Transverse colon (tissue), 4 donors: ENCODE measurements at regions not wholly inside any gene's neighbourhood (a gene's known extent, or its start where the extent isn't known, plus 50 kb on each side); places are given as distances from the start of the nearest gene placed in this dataset.

ENCODE experiments used
- DNase-seq: peaks from one replicate; pipeline ENCODE4 v3.0.0-alpha.2; 2019
- H3K27ac ChIP-seq, 4 donors: fragments of 200-600 bp; sonication (generic); 2 replicates each; pipeline ENCODE4 v1.5.1; 2016 to 2018; ENCODE audit warnings: inconsistent platforms in 4 of 4
- H3K27me3 ChIP-seq: fragments of 200-600 bp; sonication (generic); 2 replicates; pipeline ENCODE4 v1.5.1; 2017; ENCODE audit warnings: inconsistent platforms
- H3K36me3 ChIP-seq, 4 donors: fragments of 200-600 bp; sonication (generic); 2 replicates each; pipeline ENCODE4 v1.5.1; 2017 to 2019; ENCODE audit warnings: inconsistent platforms in 4 of 4
- H3K4me1 ChIP-seq, 4 donors: fragments of 200-600 bp; sonication (generic); 2 replicates each; pipeline ENCODE4 v1.5.1; 2017 to 2020; ENCODE audit warnings: inconsistent platforms in 4 of 4
- H3K4me3 ChIP-seq, 4 donors: fragments of 200-600 bp; sonication (generic); 1 replicate in 1 of 4; 2 replicates in 3 of 4; pipeline versions ENCODE4 v1.5.1 to v1.6.1; 2017 to 2019; ENCODE audit warnings: inconsistent platforms in 4 of 4
- H3K9me3 ChIP-seq, 2 donors: fragments of 200-600 bp; sonication (generic); 2 replicates each; pipeline ENCODE4 v1.5.1; 2017 to 2019; ENCODE audit warnings: inconsistent platforms in 2 of 2
- EP300 ChIP-seq: sonication (generic); formaldehyde crosslinking; IDR thresholded peaks from one replicate; pipeline ENCODE4 v1.6.1; 2017; ENCODE audit warnings: antibody characterized with exemption, low read depth
- POLR2A ChIP-seq: fragments of 450-650 bp; IDR thresholded peaks from one replicate; pipeline ENCODE4 v1.6.1; 2016; ENCODE audit warnings: antibody characterized with exemption, mild to moderate bottlenecking, moderate library complexity
- POLR2AphosphoS5 ChIP-seq, 3 donors: sonication (generic); formaldehyde crosslinking; IDR thresholded peaks; one replicate each; pipeline ENCODE4 v1.6.1; 2016; ENCODE audit warnings: antibody characterized with exemption in 3 of 3
- WGBS, 2 donors: methylation state at CpG; one replicate each; pipeline ENCODE4 v1.1.5; 2018; ENCODE audit warnings: low coverage in 1 of 2; 5-methylcytosine and 5-hydroxymethylcytosine counted together
- in situ Hi-C, 4 donors: fragments of 200-750 bp; cut with MboI; loops; one replicate each; pipeline versions ENCODE4 v1.15.0 to v1.15.1; 2017; ENCODE audit warnings: low sequenced_read_pairs in 3 of 4, low pct_ligation_motif_present in 1 of 4, low pct_unique_long_range_greater_than_20kb in 1 of 4
- intact Hi-C: fragments of 100-400 bp; cut with DNase I; formaldehyde crosslinking; loops from one replicate; pipeline ENCODE4 v1.15.1; 2023; ENCODE audit warnings: low total_unique reads
- TF ChIP-seq, protein P1 (sequence below), 5 experiments: fragments of 200-600 bp in 3 of 5; fragments of 450-650 bp in 2 of 5; sonication (generic) in 3 of 5; IDR thresholded peaks; 1 replicate in 2 of 5; 2 replicates in 3 of 5; pipeline ENCODE4 v1.5.1; 2016 to 2017; ENCODE audit warnings: antibody characterized with exemption in 5 of 5, inconsistent platforms in 3 of 5, mild to moderate bottlenecking in 2 of 5, moderate library complexity in 1 of 5

DNA sequence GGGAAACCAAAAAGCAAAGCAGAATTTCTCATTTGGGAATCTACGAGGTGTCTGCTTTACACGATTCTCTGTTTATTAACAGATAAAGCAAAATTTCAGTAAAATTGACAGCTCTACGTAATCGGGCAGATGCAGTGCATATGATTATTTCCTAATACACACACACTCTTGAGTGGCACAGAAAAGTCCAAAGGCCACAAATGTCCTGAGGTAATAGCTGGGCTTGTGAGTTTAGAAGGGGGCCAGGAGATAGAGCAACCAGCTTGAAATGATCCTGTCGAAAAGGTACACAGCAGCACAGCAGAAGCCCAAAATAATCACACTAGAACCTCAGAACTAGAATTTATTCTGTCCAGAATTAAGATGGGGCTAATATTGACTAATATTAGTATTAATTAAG, 236.0 kb downstream of the FAT4 start:
- 64 to 68% methylated on average over 5 of the region's 5 CpGs for WGBS, 2 donors
- in situ Hi-C loops = no loop called here
- TF ChIP-seq, protein P1, sequence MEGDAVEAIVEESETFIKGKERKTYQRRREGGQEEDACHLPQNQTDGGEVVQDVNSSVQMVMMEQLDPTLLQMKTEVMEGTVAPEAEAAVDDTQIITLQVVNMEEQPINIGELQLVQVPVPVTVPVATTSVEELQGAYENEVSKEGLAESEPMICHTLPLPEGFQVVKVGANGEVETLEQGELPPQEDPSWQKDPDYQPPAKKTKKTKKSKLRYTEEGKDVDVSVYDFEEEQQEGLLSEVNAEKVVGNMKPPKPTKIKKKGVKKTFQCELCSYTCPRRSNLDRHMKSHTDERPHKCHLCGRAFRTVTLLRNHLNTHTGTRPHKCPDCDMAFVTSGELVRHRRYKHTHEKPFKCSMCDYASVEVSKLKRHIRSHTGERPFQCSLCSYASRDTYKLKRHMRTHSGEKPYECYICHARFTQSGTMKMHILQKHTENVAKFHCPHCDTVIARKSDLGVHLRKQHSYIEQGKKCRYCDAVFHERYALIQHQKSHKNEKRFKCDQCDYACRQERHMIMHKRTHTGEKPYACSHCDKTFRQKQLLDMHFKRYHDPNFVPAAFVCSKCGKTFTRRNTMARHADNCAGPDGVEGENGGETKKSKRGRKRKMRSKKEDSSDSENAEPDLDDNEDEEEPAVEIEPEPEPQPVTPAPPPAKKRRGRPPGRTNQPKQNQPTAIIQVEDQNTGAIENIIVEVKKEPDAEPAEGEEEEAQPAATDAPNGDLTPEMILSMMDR (IDR thresholded peaks at IDR 0.05) = no peak
- TF ChIP-seq EP300 (no peak), POLR2A (no peak), POLR2AphosphoS5 (IDR thresholded peaks at IDR 0.05) (no peak)
- DNase-seq = no peak
- intact Hi-C loops = no loop called here
- Histone ChIP-seq H3K4me1 (no peaks in the 10 kb centered on the region), H3K27me3 (no peaks in the 10 kb centered on the region), H3K9me3 (no peaks in the 10 kb centered on the region), H3K27ac (no peak overlapping the region), H3K4me3 (no peak overlapping the region), H3K36me3 (no peaks in the 10 kb centered on the region)

DNA sequence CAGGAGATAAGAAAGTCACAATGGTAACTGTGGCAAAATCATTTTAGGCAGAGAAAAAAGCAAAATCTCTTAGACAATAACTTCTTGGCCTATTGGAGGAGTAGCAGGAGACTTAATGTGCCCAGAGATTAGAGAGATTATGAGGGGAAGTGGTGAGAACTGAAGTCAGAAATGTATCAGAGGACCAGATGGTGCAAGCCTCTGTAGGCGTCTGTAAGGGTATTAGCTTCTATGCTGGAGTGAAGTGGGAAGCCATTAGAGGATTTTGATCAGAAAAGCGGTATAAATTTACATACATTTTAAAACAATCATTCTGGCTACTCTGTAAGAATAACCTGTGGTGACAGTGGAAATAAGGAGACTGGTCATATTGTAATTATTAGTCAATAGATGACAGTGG, 236.7 kb downstream of the FAT4 start:
- H3K36me3 ChIP-seq = no peaks in the 10 kb centered on the region
- H3K4me3 ChIP-seq = no peak overlapping the region
- intact Hi-C loops (no loop called here), in situ Hi-C loops (no loop called here)
- 75 to 95% methylated on average over 2 of the region's 2 CpGs for WGBS, 2 donors
- H3K4me1 ChIP-seq = no peaks in the 10 kb centered on the region
- DNase-seq = no peak
- TF ChIP-seq POLR2AphosphoS5 (IDR thresholded peaks at IDR 0.05) (no peak), POLR2A (no peak), EP300 (no peak)
- TF ChIP-seq, protein P1 (IDR thresholded peaks at IDR 0.05) = no peak
- no peaks in the 10 kb centered on the region for H3K9me3 ChIP-seq
- no peaks in the 10 kb centered on the region for H3K27me3 ChIP-seq
- H3K27ac ChIP-seq = no peak overlapping the region

DNA sequence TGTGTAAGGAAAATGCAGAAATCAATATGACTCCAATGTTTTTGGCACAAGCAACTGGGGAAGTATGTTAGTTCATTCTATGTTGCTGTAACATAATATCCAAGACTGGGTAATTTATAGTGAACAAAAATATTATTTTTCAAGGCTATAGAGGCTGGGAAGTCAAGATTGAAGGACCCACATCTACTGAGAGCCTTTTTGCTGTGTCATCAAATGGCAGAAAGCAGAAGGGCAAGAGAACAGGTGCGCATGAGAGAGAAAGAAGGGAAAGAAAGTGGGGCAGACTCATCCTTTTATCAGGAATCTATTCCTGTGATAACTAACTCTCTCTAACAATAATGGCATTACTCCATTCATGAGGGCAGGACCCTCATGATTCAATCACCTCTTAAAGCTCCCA, 237.2 kb downstream of the FAT4 start:
- no peak for TF ChIP-seq EP300
- no peak for TF ChIP-seq POLR2AphosphoS5 (IDR thresholded peaks at IDR 0.05)
- TF ChIP-seq, protein P1 (IDR thresholded peaks at IDR 0.05) = no peak
- TF ChIP-seq POLR2A = no peak
- H3K4me3 ChIP-seq = no peak overlapping the region
- H3K4me1 ChIP-seq = no peaks in the 10 kb centered on the region
- intact Hi-C loops = no loop called here
- no peak overlapping the region for H3K27ac ChIP-seq
- in situ Hi-C loops = no loop called here
- H3K36me3 ChIP-seq = no peaks in the 10 kb centered on the region
- H3K27me3 ChIP-seq = no peaks in the 10 kb centered on the region
- no peak for DNase-seq
- no peaks in the 10 kb centered on the region for H3K9me3 ChIP-seq
- WGBS, 2 donors = 93 to 100% methylated on average over 1 of the region's 1 CpG

DNA sequence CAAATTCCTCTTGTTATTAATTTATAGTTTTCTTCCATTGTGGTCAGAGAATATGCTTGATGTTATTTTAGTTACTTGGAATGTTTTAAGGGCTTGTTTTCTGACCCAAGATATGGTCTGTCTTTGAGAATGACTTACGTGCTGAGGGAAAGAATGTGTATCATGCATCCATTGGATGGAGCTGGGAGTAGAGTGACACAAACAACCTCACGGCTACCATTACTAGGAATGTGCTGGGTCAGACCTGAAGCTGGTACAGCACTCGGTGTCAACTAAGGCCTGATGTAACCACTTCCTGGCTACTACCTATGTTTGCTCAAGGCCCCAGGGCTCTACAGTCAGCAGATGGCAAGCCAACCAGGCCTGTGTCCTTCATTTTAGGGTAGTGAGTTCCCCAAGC, 257.8 kb downstream of the FAT4 start:
- DNase-seq = no peak
- 80 to 84% methylated on average over 1 to 3 of the region's 3 CpGs for WGBS, 2 donors
- TF ChIP-seq, protein P1 (IDR thresholded peaks at IDR 0.05) = no peak
- TF ChIP-seq POLR2A = no peak
- no peak overlapping the region for H3K27ac ChIP-seq
- no peak overlapping the region for H3K4me3 ChIP-seq
- no peaks in the 10 kb centered on the region for H3K36me3 ChIP-seq
- no peaks in the 10 kb centered on the region for H3K9me3 ChIP-seq
- intact Hi-C loops (no loop called here), in situ Hi-C loops (no loop called here)
- no peaks in the 10 kb centered on the region for H3K4me1 ChIP-seq
- no peaks in the 10 kb centered on the region for H3K27me3 ChIP-seq
